SU-DHL-6 (cell line): ENCODE measurements at regions not wholly inside any gene's neighbourhood (a gene's known extent, or its start where the extent isn't known, plus 50 kb on each side); places are given as distances from the start of the nearest gene placed in this dataset.

Source experiments
- H2AFZ ChIP-seq: fragments of 200-600 bp; sonication (generic); 2 replicates; pipeline ENCODE4 v1.6.1; 2014; ENCODE audit warnings: low read depth, mild to moderate bottlenecking, moderate library complexity, mixed read lengths, antibody characterized with exemption, low read length; ENCODE audit not compliant: severe bottlenecking
- H3F3A ChIP-seq: fragments of 200-600 bp; shearing (Covaris generic); 2 replicates; pipeline ENCODE4 v1.6.0; 2016; ENCODE audit warnings: antibody characterized with exemption, mild to moderate bottlenecking; ENCODE audit not compliant: insufficient read depth
- H3K27ac ChIP-seq: fragments of 200-600 bp; sonication (generic); 2 replicates; pipeline ENCODE4 v1.5.1; 2016; ENCODE audit warnings: low read depth, mild to moderate bottlenecking, low read length, moderate library complexity, mixed read lengths
- H3K27me3 ChIP-seq: fragments of 200-600 bp; sonication (generic), shearing (Covaris generic); 2 replicates; pipeline ENCODE4 v1.6.0; 2014; ENCODE audit warnings: mild to moderate bottlenecking, low read length
- H3K36me3 ChIP-seq: fragments of 200-600 bp; sonication (generic); 2 replicates; pipeline ENCODE4 v1.6.1; 2014; ENCODE audit warnings: mild to moderate bottlenecking, low read length, mixed read lengths
- H3K4me2 ChIP-seq: fragments of 300-600, 200-600 bp; shearing (Covaris generic), sonication (generic); 2 replicates; pipeline ENCODE4 v1.6.0; 2014; ENCODE audit warnings: low read length, low read depth, mild to moderate bottlenecking; ENCODE audit not compliant: poor library complexity, severe bottlenecking
- H3K4me3 ChIP-seq: fragments of 200-600 bp; sonication (generic); 2 replicates; pipeline ENCODE4 v1.5.1; 2014; ENCODE audit warnings: antibody characterized with exemption, low read length, mild to moderate bottlenecking, mixed read lengths; ENCODE audit not compliant: insufficient read depth, poor library complexity, severe bottlenecking
- H3K79me2 ChIP-seq: fragments of 200-600 bp; sonication (generic); 2 replicates; pipeline ENCODE4 v1.6.1; 2014; ENCODE audit warnings: mild to moderate bottlenecking, low read length, moderate library complexity; ENCODE audit not compliant: insufficient read depth
- H3K9ac ChIP-seq: fragments of 200-600 bp; sonication (generic); 2 replicates; pipeline ENCODE4 v1.7.0; 2014; ENCODE audit warnings: mild to moderate bottlenecking, low read length
- H3K9me2 ChIP-seq: fragments of 200-600 bp; sonication (generic); replicated peaks from 2 replicates; pipeline ENCODE4 v1.6.1; 2014; ENCODE audit warnings: low read length; ENCODE audit not compliant: insufficient read depth
- H3K9me3 ChIP-seq: fragments of 200-600 bp; sonication (generic); 2 replicates; pipeline ENCODE4 v1.6.1; 2014; ENCODE audit warnings: low read length, mixed read lengths; ENCODE audit not compliant: insufficient read depth
- H4K20me1 ChIP-seq: fragments of 200-600 bp; sonication (generic); 2 replicates; pipeline ENCODE4 v1.6.1; 2014; ENCODE audit warnings: low read depth, mild to moderate bottlenecking, antibody characterized with exemption, low read length, moderate library complexity, mixed read lengths
- CTCF ChIP-seq: fragments of 200-600 bp; sonication (generic); IDR thresholded peaks from one replicate; pipeline ENCODE4 v1.5.1; 2017; ENCODE audit warnings: antibody characterized with exemption, mild to moderate bottlenecking, low read length, moderate library complexity; ENCODE audit not compliant: insufficient read depth, poor library complexity, severe bottlenecking
- EZH2phosphoT487 ChIP-seq: fragments of 200-600 bp; sonication (generic), shearing (Covaris generic); conservative IDR thresholded peaks from 2 replicates; pipeline ENCODE4 v1.6.1; 2018; ENCODE audit warnings: mild to moderate bottlenecking, antibody characterized with exemption, low read length, moderate library complexity, mixed read lengths

- H4K20me1 ChIP-seq, result no peaks in the 10 kb centered on the region
- TF ChIP-seq EZH2phosphoT487 (no peak), CTCF (no peak)
Measured at GRCh38 chr1:164999146-164999545, 357.4 kb downstream of the LMX1A start.

GRCh38 chr1:164991763-164992314 lies 364.7 kb downstream of the LMX1A start:
- H3K9ac ChIP-seq, result no peak overlapping the region
- H4K20me1 ChIP-seq, result no peaks in the 10 kb centered on the region
- H3K9me2 ChIP-seq, result no peaks in the 10 kb centered on the region; the same call in 1 of the 2 replicates
- no peak overlapping the region for H3K4me2 ChIP-seq
- H3F3A ChIP-seq, result no peaks in the 10 kb centered on the region
- no peaks in the 10 kb centered on the region for H3K27me3 ChIP-seq
- H3K36me3 ChIP-seq, result no peaks in the 10 kb centered on the region
- H3K9me3 ChIP-seq, result no peaks in the 10 kb centered on the region
- TF ChIP-seq CTCF (no peak), EZH2phosphoT487 (no peak)
- no peak overlapping the region for H2AFZ ChIP-seq
- no peak overlapping the region for H3K4me3 ChIP-seq
- H3K79me2 ChIP-seq, result no peaks in the 10 kb centered on the region
- H3K27ac ChIP-seq, result no peak overlapping the region

More at GRCh38 chr1:164999146-164999545, 357.4 kb downstream of the LMX1A start:
- Histone ChIP-seq H3K9me2 (no peaks in the 10 kb centered on the region), H3K27me3 (no peaks in the 10 kb centered on the region), H2AFZ (no peak overlapping the region), H3K79me2 (no peaks in the 10 kb centered on the region), H3K4me2 (no peak overlapping the region), H3K27ac (no peak overlapping the region), H3K36me3 (no peaks in the 10 kb centered on the region), H3K9me3 (no peaks in the 10 kb centered on the region), H3F3A (no peaks in the 10 kb centered on the region), H3K9ac (no peak overlapping the region), H3K4me3 (no peak overlapping the region)

GRCh38 chr1:164983023-164983650 lies 373.4 kb downstream of the LMX1A start:
- no peak overlapping the region for H3K9ac ChIP-seq
- no peaks in the 10 kb centered on the region for H3K9me3 ChIP-seq
- no peaks in the 10 kb centered on the region for H3K27me3 ChIP-seq
- no peak overlapping the region for H3K4me3 ChIP-seq
- no peaks in the 10 kb centered on the region for H3F3A ChIP-seq
- TF ChIP-seq EZH2phosphoT487, result no peak
- TF ChIP-seq CTCF, result no peak
- no peaks in the 10 kb centered on the region for H3K36me3 ChIP-seq
- no peaks in the 10 kb centered on the region for H4K20me1 ChIP-seq
- H3K9me2 ChIP-seq, result no peaks in the 10 kb centered on the region
- H3K27ac ChIP-seq, result no peak overlapping the region
- no peak overlapping the region for H2AFZ ChIP-seq
- no peaks in the 10 kb centered on the region for H3K79me2 ChIP-seq
- no peak overlapping the region for H3K4me2 ChIP-seq
